GM21786 (cell line): ENCODE measurements at regions not wholly inside any gene's neighbourhood (a gene's known extent, or its start where the extent isn't known, plus 50 kb on each side); places are given as distances from the start of the nearest gene placed in this dataset.

Source experiments
- ATAC-seq: cut with Tn5 transposase; IDR thresholded peaks from one replicate; pipeline ENCODE4 v1.9.1; 2021; ENCODE audit not compliant: unreplicated experiment

- ATAC-seq: no peak
Observed at GRCh38 chr2:81235601-81236000, 931.0 kb upstream of the LRRTM1 start.

- ATAC-seq: no peak
Observed at GRCh38 chr2:81234711-81235110, 930.2 kb upstream of the LRRTM1 start.

- ATAC-seq: no peak
Observed at GRCh38 chr2:81225756-81226155, 921.2 kb upstream of the LRRTM1 start.

GRCh38 chr2:81213598-81213997 is 909.0 kb upstream of the LRRTM1 start:
- no peak for ATAC-seq

- ATAC-seq: no peak
Observed at GRCh38 chr2:81206216-81206615, 901.7 kb upstream of the LRRTM1 start.

- ATAC-seq: no peak
Observed at GRCh38 chr2:81196933-81197628, 892.5 kb upstream of the LRRTM1 start.

- no peak for ATAC-seq
Observed at GRCh38 chr2:81196383-81196851, 891.9 kb upstream of the LRRTM1 start.

GRCh38 chr2:81195774-81196382 is 891.3 kb upstream of the LRRTM1 start:
- no peak for ATAC-seq

- no peak for ATAC-seq
Observed at GRCh38 chr2:81195017-81195773, 890.6 kb upstream of the LRRTM1 start.

GRCh38 chr2:81194581-81194980 is 890.0 kb upstream of the LRRTM1 start:
- ATAC-seq: no peak

- no peak for ATAC-seq
Observed at GRCh38 chr2:81194176-81194575, 889.6 kb upstream of the LRRTM1 start.

GRCh38 chr2:81181845-81182244 is 877.3 kb upstream of the LRRTM1 start:
- no peak for ATAC-seq

GRCh38 chr2:81171447-81171846 is 866.9 kb upstream of the LRRTM1 start:
- ATAC-seq: no peak

- no peak for ATAC-seq
Observed at GRCh38 chr2:81163583-81163982, 859.0 kb upstream of the LRRTM1 start.

GRCh38 chr2:81158505-81158904 is 854.0 kb upstream of the LRRTM1 start:
- ATAC-seq: no peak

GRCh38 chr2:81148323-81148722 is 843.8 kb upstream of the LRRTM1 start:
- no peak for ATAC-seq

GRCh38 chr2:81136296-81136695 is 831.7 kb upstream of the LRRTM1 start:
- ATAC-seq: no peak

GRCh38 chr2:81097361-81097760 is 792.8 kb upstream of the LRRTM1 start:
- no peak for ATAC-seq

- no peak for ATAC-seq
Observed at GRCh38 chr2:81093031-81093430, 788.5 kb upstream of the LRRTM1 start.

GRCh38 chr2:81087646-81088045 is 783.1 kb upstream of the LRRTM1 start:
- ATAC-seq: no peak

GRCh38 chr2:81084101-81084500 is 779.5 kb upstream of the LRRTM1 start:
- no peak for ATAC-seq

GRCh38 chr2:81078631-81079030 is 774.1 kb upstream of the LRRTM1 start:
- ATAC-seq: no peak
